ENCODE measurements at regions not wholly inside any gene's neighbourhood (a gene's known extent, or its start where the extent isn't known, plus 50 kb on each side); places are given as distances from the start of the nearest gene placed in this dataset.

GRCh38 chr10:133032976-133033741 is 54.6 kb upstream of the ADGRA1 start:
- Histone ChIP-seq H3K9ac (ENCODE audit: low read depth in 1 of 2, low read length in 2 of 2) (no peak overlapping the region), H3K4me1 (ENCODE audit: control insufficient read depth in 4 of 4, insufficient read depth in 4 of 4, low read length in 3 of 4) (no peaks in the 10 kb centered on the region), H3K27me3 (ENCODE audit: control insufficient read depth in 4 of 4, insufficient read depth in 4 of 4, low read length in 3 of 4) (peaks cover 0 to 3% (median 0%) of the 10 kb centered on the region in 4 donors), H3K9me3 (ENCODE audit: control insufficient read depth in 4 of 4, low read length in 3 of 4) (no peaks in the 10 kb centered on the region), H3K27ac (ENCODE audit: low read depth in 1 of 2, low read length in 2 of 2) (no peak overlapping the region), H3K36me3 (ENCODE audit: control insufficient read depth in 4 of 4, insufficient read depth in 3 of 4, low read depth in 1 of 4, low read length in 3 of 4) (no peaks in the 10 kb centered on the region), H3K4me3 (ENCODE audit: low read depth in 1 of 3, low read length in 3 of 3) (no peak overlapping the region)
- WGBS: 78% methylated on average over 20 of the region's 20 CpGs
- no peak for DNase-seq (ENCODE audit: low spot score)
- TF ChIP-seq YY1 (IDR thresholded peaks at IDR 0.05): no peak
- no peak for TF ChIP-seq HNF4G (IDR thresholded peaks at IDR 0.05)
- no peak for TF ChIP-seq SP1 (IDR thresholded peaks at IDR 0.05)
- TF ChIP-seq JUND (IDR thresholded peaks at IDR 0.05): no peak
- no peak for TF ChIP-seq EGR1 (IDR thresholded peaks at IDR 0.05; ENCODE audit: low read depth in 2 of 2)
- TF ChIP-seq RAD21 (IDR thresholded peaks at IDR 0.05): no peak
- TF ChIP-seq HNF4A (conservative IDR thresholded peaks at IDR 0.05): no peak
- TF ChIP-seq ZBTB33 (IDR thresholded peaks at IDR 0.05): no peak
- no peak for TF ChIP-seq MAX (IDR thresholded peaks at IDR 0.05)
- no peak for TF ChIP-seq TAF1 (conservative IDR thresholded peaks at IDR 0.05)
- no peak for TF ChIP-seq ATF3 (IDR thresholded peaks at IDR 0.05)
- TF ChIP-seq NR2F2 (IDR thresholded peaks at IDR 0.05): no peak
- no peak for TF ChIP-seq RXRA (IDR thresholded peaks at IDR 0.05)
- TF ChIP-seq FOXA2 (IDR thresholded peaks at IDR 0.05): no peak
- TF ChIP-seq GABPA (IDR thresholded peaks at IDR 0.05 in 1 of 2, conservative IDR thresholded peaks at IDR 0.05 in 1 of 2): no peak

GRCh38 chr10:133032231-133032630 is 55.5 kb upstream of the ADGRA1 start:
- Histone ChIP-seq H3K4me3 (ENCODE audit: low read depth in 1 of 3, low read length in 3 of 3) (no peak overlapping the region), H3K9ac (ENCODE audit: low read depth in 1 of 2, low read length in 2 of 2) (no peak overlapping the region), H3K27ac (ENCODE audit: low read depth in 1 of 2, low read length in 2 of 2) (no peak overlapping the region), H3K9me3 (ENCODE audit: control insufficient read depth in 4 of 4, low read length in 3 of 4) (no peaks in the 10 kb centered on the region), H3K27me3 (ENCODE audit: control insufficient read depth in 4 of 4, insufficient read depth in 4 of 4, low read length in 3 of 4) (peaks cover 0 to 3% (median 0%) of the 10 kb centered on the region in 4 donors), H3K4me1 (ENCODE audit: control insufficient read depth in 4 of 4, insufficient read depth in 4 of 4, low read length in 3 of 4) (no peaks in the 10 kb centered on the region), H3K36me3 (ENCODE audit: control insufficient read depth in 4 of 4, insufficient read depth in 3 of 4, low read depth in 1 of 4, low read length in 3 of 4) (no peaks in the 10 kb centered on the region)
- DNase-seq (ENCODE audit: low spot score): no peak
- WGBS: 94% methylated on average over 13 of the region's 13 CpGs
- TF ChIP-seq MAX (IDR thresholded peaks at IDR 0.05) (no peak), RXRA (IDR thresholded peaks at IDR 0.05) (no peak), GABPA (IDR thresholded peaks at IDR 0.05 in 1 of 2, conservative IDR thresholded peaks at IDR 0.05 in 1 of 2) (no peak), ATF3 (IDR thresholded peaks at IDR 0.05) (no peak), YY1 (IDR thresholded peaks at IDR 0.05) (no peak), CTCF (IDR thresholded peaks at IDR 0.05; ENCODE audit: low read depth, low read length, missing input control) (no peak), NR2F2 (IDR thresholded peaks at IDR 0.05) (no peak), HNF4A (conservative IDR thresholded peaks at IDR 0.05) (no peak), FOXA2 (IDR thresholded peaks at IDR 0.05) (no peak), TAF1 (conservative IDR thresholded peaks at IDR 0.05) (no peak), ZBTB33 (IDR thresholded peaks at IDR 0.05) (no peak), REST (IDR thresholded peaks at IDR 0.05) (no peak), RAD21 (IDR thresholded peaks at IDR 0.05) (no peak), JUND (IDR thresholded peaks at IDR 0.05) (no peak), HNF4G (IDR thresholded peaks at IDR 0.05) (no peak), SP1 (IDR thresholded peaks at IDR 0.05) (no peak), FOXA1 (IDR thresholded peaks at IDR 0.05) (no peak), EGR1 (IDR thresholded peaks at IDR 0.05; ENCODE audit: low read depth in 2 of 2) (no peak)
